NCI-H1694 (cell line): ENCODE measurements at regions not wholly inside any gene's neighbourhood (a gene's known extent, or its start where the extent isn't known, plus 50 kb on each side); places are given as distances from the start of the nearest gene placed in this dataset.
"Not testable (repeated sequence)": the region's sequence is repeated elsewhere in the genome, so short reads cannot be mapped to it uniquely, and the experiment has no call there.

Source experiments
- DNase-seq: peaks from one replicate; lab custom pipeline; 2025; lab: John Stamatoyannopoulos, UW

- no peak for DNase-seq
These were observed 121.1 kb upstream of the PLAAT1 start for GRCh38 chr3:193119926-193120325.

GRCh38 chr3:193124861-193125260, 116.2 kb upstream of the PLAAT1 start:
- DNase-seq: no peak

- DNase-seq: no peak
These were observed 111.4 kb upstream of the PLAAT1 start for GRCh38 chr3:193129607-193130006.

- DNase-seq: no peak
These were observed 110.4 kb upstream of the PLAAT1 start for GRCh38 chr3:193130576-193130975.

- DNase-seq: no peak
These were observed 108.8 kb upstream of the PLAAT1 start for GRCh38 chr3:193132241-193132640.

- peak; percentile 52 for DNase-seq
These were observed 108.1 kb upstream of the PLAAT1 start for GRCh38 chr3:193132964-193133363.

- peak; percentile 35 for DNase-seq
These were observed 106.2 kb upstream of the PLAAT1 start for GRCh38 chr3:193134856-193135255.

- DNase-seq: no peak
These were observed 100.6 kb upstream of the PLAAT1 start for GRCh38 chr3:193140381-193140780.

GRCh38 chr3:193145248-193145647, 95.8 kb upstream of the PLAAT1 start:
- DNase-seq: no peak

GRCh38 chr3:193148688-193149473, 92.1 kb upstream of the PLAAT1 start:
- DNase-seq: no peak

- DNase-seq: no peak
These were observed 91.0 kb upstream of the PLAAT1 start for GRCh38 chr3:193149998-193150397.

- DNase-seq: not testable (repeated sequence)
These were observed 85.8 kb upstream of the PLAAT1 start for GRCh38 chr3:193155044-193155781.

- no peak for DNase-seq
These were observed 84.0 kb upstream of the PLAAT1 start for GRCh38 chr3:193157051-193157450.

GRCh38 chr3:193165431-193166120, 75.4 kb upstream of the PLAAT1 start:
- DNase-seq: no peak

GRCh38 chr3:193168931-193169330, 72.1 kb upstream of the PLAAT1 start:
- no peak for DNase-seq

GRCh38 chr3:193174140-193174539, 66.9 kb upstream of the PLAAT1 start:
- DNase-seq: no peak

- not testable (repeated sequence) for DNase-seq
These were observed 61.5 kb upstream of the PLAAT1 start for GRCh38 chr3:193179332-193180012.

GRCh38 chr3:193187070-193187722, 53.8 kb upstream of the PLAAT1 start:
- DNase-seq: no peak

GRCh38 chr3:193190146-193190786, 50.8 kb upstream of the PLAAT1 start:
- DNase-seq: peak; percentile 96
